NCI-H1694 treated with DMSO at 0.1 percent for 48 hours (cell line): ENCODE measurements at regions not wholly inside any gene's neighbourhood (a gene's known extent, or its start where the extent isn't known, plus 50 kb on each side); places are given as distances from the start of the nearest gene placed in this dataset.
A peak's percentile ranks its signal among the peaks of the same experiment; 100 is the strongest.

Experiments
- DNase-seq: peaks from one replicate; lab custom pipeline; 2025; lab: John Stamatoyannopoulos, UW

DNA sequence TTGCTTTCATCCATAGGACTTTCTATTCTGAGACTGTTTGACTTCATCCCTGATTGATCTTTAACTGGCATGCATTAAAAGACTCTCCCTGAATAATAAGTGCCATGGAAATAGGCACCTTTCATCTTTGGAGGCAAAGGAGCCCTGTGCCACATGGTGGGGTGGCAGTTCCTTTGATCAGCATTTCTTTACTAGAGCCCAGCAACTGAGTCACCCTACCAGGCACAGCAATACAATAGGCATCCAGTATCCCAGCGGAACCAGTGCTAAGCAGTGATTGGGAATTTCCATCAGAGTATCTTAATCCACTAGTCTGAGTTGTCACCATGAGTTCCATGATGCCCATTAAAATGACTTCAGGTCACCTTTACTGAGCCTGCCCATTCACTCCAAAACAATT lies 476.1 kb upstream of the MPDZ start:
- DNase-seq = no peak

DNA sequence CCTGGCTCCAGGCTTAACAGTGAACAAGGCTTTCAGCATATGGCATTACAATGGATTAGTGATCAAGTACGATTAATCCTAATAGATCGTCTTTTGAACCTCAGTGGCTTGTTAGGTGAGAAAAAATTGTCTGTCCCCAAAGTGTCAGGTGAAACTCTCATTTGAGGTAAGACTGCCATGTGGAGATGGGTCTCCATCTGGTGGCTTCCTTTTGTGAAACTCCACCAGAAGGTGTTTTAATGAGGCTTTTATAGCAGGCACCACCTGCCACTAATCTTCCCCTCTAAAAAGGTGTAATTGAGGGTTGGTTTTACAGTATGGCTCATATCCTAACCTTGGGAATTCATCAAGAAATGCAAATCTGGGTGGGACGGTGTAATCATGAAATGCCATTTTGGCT lies 471.1 kb upstream of the MPDZ start:
- DNase-seq = peak; percentile 28

DNA sequence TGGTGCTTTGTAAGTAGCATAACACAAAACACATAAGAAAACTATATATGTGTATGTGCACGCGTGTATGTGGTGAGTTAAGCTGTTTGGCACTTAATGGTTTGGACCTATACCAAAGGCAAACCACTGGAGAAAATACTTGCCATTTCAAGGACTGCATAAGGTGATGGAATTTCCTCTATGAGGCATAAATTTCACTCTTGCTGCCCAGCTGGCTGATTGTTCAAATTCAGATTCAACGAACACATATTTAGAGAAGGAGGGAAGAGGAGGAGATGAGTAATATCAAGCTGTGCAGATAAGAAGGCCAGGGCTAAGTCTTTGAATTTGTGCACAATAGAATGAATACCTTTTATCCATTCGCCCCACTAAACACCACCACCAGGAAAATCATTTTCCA lies 470.6 kb upstream of the MPDZ start:
- no peak for DNase-seq

- DNase-seq = no peak
Observed at GRCh38 chr9:13746876-13747275, 467.4 kb upstream of the MPDZ start.

DNA sequence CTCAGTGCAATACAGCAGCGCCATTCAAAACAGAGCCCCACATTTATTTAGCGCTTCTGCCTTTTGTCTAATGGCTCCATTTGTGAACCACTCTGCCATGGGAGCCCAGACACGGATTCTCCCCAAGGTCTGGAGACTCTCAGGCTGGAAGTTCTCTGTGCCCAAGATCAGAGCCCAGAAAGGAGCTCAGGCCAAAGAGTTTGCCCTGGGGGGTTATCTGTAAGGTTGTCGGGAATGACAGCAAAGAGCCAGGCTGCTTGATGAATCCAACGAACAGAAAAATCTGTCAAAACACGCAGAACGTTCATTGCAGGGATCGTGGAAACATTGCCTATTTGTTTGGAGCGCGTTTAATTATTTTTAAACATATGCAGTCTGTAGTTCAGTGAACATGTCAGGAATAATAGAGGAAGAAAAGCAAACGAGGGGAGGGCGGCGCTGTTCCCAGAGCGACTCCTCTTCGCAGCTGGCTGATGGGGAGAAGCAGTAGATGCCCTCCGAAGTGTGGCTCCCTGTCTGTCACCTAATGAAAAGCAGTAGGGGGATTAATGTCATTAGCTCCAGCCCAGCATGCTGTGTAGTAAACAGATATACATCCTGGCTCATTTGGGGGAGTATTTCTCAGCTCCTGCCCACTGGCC lies 464.9 kb upstream of the MPDZ start:
- DNase-seq = no peak

GRCh38 chr9:13737885-13738284 lies 458.4 kb upstream of the MPDZ start:
- DNase-seq = no peak

DNA sequence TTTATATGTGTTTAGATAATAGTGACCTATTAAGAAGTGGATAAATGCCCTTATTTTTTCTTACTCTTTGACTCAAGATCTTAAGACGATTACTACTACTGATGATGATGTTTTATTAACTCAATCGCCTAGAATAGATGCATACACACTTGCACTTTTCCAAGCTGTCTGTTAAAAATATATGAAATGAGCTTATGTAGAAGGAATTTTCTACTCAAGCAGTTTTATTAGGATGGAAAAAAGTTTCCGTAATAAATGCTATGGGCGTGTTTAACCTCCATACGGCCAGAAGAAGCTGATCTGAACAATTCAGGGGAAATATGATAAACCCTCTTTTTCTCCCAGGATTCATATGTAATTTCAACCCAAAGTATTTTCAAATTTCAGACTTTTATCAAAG lies 455.7 kb upstream of the MPDZ start:
- no peak for DNase-seq

GRCh38 chr9:13734601-13735000 lies 455.1 kb upstream of the MPDZ start:
- DNase-seq = no peak

DNA sequence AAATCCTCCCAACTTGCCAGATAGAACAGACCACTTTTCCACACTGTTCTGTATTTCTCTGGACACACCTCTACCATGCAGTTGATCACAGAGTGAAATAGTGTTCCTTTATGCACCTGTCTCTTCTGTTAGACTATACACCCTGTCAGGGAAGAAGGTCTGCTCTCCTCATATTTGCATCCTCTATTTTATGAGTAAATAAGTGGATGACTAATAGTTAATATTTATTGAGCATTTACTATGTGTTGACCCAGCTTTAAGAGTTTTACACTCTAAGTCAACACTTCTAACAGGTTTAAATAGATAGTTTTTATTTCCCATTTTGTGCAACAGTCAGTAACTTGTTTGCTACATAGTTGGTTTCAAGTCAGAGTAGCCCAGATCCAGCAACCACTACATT lies 452.8 kb upstream of the MPDZ start:
- DNase-seq = no peak

- no peak for DNase-seq
Observed at GRCh38 chr9:13731637-13732036, 452.1 kb upstream of the MPDZ start.

DNA sequence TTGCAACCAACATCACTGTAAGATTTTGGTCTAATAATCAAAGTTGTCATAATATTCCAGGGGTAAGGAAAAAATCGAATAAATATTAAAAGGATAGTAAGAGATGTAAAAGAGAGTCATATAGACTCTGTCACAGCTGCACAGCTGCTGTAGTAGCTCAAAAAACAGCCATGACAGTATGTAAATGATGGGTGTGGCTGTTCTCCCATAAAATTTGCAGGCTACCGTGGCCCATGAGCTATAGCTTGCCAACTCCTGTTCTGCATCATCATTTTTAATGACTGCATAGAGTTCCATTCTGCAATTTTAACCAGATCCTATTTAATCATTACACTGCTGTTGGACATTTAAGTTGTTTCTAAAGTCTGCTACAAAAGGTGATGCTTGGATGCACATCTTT lies 450.5 kb upstream of the MPDZ start:
- no peak for DNase-seq

GRCh38 chr9:13728917-13729811 lies 449.7 kb upstream of the MPDZ start:
- no peak for DNase-seq

GRCh38 chr9:13728131-13728530 lies 448.6 kb upstream of the MPDZ start:
- no peak for DNase-seq

DNA sequence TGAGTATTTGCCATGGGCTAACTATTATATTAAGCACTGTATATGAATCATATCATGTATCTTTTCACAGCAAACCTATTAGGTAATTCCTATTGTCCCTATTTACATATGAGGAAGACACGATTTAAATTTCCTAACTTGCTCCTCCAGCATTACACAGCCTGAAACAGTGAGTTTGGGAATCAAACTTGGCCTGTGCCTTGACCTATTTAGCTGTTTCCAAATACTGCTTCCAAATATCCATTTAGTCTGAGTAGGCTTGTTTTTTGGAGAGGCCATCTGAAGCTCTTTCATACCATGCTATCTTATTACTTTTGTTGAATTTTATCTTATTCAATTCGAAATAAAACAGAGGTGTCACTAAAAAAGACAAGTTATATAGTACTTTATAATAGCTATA lies 447.3 kb upstream of the MPDZ start:
- DNase-seq = no peak

- no peak for DNase-seq
Observed at GRCh38 chr9:13725516-13725915, 446.0 kb upstream of the MPDZ start.

DNA sequence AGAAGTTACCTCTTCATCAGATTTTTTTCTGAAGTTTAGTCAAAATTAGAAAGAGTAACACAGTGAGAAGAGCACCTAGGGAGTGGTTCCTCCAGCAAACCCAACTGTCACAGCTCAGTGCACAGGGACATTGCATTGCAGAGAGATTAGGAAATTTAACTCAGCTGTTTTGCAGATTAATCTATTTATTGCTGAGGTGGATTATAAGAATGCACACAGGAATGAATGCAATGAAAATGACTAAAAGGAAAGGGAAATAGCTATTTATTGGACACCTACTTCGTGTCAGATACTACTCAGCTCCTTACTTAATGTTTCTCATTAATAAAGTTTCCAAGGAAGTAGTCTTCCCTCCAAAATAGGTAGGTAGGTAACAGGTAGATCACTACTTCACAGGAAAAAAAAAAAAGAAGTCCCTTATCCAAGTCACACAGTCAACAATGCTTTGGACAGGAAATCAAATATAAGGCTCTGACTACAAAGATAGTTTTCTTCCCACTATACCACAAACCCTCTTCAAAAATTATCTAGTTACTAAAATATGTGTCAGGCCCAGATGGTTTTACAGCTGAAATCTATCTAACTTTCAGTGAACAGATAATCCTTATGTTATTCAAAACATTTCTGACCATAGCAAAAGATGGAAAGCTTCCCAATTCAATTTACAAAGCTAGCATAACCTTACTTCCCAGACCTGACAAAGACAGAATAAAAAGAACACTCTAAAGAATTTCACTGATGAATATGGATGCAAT lies 442.2 kb upstream of the MPDZ start:
- DNase-seq = no peak

- DNase-seq = no peak
Observed at GRCh38 chr9:13719981-13720676, 440.6 kb upstream of the MPDZ start.

GRCh38 chr9:13719446-13719845 lies 440.0 kb upstream of the MPDZ start:
- no peak for DNase-seq

GRCh38 chr9:13718539-13718938 lies 439.0 kb upstream of the MPDZ start:
- no peak for DNase-seq

DNA sequence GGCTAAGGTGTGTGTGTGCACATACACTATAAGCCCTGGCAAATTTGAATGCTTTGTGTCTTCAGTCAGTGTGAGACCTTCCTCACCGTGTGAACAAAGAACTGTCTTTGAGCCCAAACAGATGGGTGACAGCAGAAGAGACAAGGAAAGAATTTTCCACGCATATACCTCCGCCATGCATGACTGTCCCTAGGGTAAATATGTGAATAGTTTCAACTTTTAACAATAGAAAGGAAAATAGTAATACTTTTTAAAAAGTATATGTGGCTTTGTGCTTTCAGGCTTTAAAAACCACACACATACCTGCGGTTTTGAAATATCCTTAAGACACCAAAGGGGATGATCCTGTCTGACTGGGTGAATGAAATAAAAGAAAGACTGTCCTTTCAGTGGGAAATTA lies 438.6 kb upstream of the MPDZ start:
- DNase-seq = no peak

DNA sequence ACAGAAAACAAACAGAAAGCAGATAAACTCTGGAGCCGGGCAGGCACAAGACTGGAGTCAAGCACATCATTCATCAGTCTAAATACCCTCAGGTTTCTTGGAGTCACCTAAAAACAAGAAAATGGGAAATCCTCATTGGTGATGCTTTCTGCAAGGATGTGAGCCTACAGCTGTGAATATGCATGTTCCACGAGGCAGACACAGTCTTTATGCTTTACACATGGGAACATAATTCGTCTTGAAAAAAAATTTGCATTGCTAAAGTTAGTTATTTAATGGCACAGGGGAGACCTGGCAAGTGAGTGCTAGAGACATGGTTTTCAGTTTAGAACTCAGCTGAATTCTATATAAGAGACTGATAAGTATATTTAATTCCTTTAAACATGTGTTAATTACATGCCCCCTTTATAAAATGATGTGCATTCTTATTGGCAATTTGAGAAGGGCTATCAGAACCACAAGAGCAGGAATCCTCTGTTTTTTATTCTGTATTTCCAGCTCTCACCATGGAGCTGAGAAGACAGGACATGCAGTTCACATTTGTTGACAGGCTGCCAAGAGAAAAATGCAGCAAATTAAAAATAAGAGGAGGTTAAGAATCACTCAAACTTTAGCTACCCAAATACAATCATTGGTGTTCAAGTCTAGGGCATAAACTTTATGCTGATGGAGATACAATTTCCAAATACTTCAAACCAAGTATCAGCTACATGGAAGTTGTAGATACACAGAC lies 438.0 kb upstream of the MPDZ start:
- DNase-seq = peak; percentile 41
